SH-SY5Y (cell line): ENCODE measurements at regions not wholly inside any gene's neighbourhood (a gene's known extent, or its start where the extent isn't known, plus 50 kb on each side); places are given as distances from the start of the nearest gene placed in this dataset.

Source experiments
- GATA2 ChIP-seq: IDR thresholded peaks from 2 replicates; pipeline ENCODE4 v1.6.1; 2011; ENCODE audit warnings: mild to moderate bottlenecking, low read depth, low read length
- GATA3 ChIP-seq: IDR thresholded peaks from 2 replicates; pipeline ENCODE4 v1.6.1; 2011; ENCODE audit warnings: low read depth, mild to moderate bottlenecking, low read length, moderate library complexity

DNA sequence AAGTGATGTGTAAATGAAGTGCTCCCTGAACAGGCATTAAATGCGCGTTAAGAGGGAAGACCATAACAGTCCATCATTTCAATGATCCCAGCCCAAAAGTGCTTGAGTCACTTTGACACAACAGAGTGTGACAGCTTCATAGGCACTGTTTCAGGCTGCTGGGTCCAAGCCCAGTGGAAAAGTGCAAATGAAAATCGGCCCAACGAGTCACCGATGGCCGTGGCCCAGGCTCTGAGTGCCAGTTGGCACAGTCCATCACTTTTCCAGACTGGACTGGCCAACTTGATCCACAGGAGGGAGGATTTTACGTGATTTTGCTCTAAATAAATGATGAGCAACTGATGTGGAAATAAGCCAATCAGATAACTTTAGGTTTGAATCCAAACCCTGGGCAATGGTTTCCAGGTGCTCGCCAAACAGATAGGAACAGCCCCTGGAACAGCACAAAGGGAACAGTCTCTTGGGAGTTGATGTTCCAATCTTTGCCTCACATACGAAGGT lies 114.0 kb downstream of the SP3 start:
- TF ChIP-seq GATA3 (peak; percentile 44; the same call in 1 of the 2 replicates), GATA2 (peak; percentile 88)
